GM23248 (cell line): ENCODE measurements at regions not wholly inside any gene's neighbourhood (a gene's known extent, or its start where the extent isn't known, plus 50 kb on each side); places are given as distances from the start of the nearest gene placed in this dataset.

Experiments
- EZH2 ChIP-seq: fragments of 200-600 bp; sonication (generic); IDR thresholded peaks from 2 replicates; pipeline ENCODE4 v1.6.1; 2018; ENCODE audit warnings: antibody characterized with exemption, mild to moderate bottlenecking; ENCODE audit not compliant: insufficient read depth, poor library complexity, severe bottlenecking
- EZH2phosphoT487 ChIP-seq: fragments of 200-600 bp; sonication (generic); IDR thresholded peaks from 2 replicates; pipeline ENCODE4 v1.6.1; 2018; ENCODE audit warnings: antibody characterized with exemption, moderate library complexity, mild to moderate bottlenecking, low read depth; ENCODE audit not compliant: insufficient read depth

GRCh38 chr14:39977198-39977597 lies 545.0 kb upstream of the FBXO33 start:
- TF ChIP-seq EZH2 (no peak), EZH2phosphoT487 (no peak)
